ENCODE measurements at regions not wholly inside any gene's neighbourhood (a gene's known extent, or its start where the extent isn't known, plus 50 kb on each side); places are given as distances from the start of the nearest gene placed in this dataset.

GRCh38 chr21:32119811-32120210 is 159.0 kb downstream of the MIS18A start:
- no peak for TF ChIP-seq POLR2A (IDR thresholded peaks at IDR 0.05)
- TF ChIP-seq, protein P1, sequence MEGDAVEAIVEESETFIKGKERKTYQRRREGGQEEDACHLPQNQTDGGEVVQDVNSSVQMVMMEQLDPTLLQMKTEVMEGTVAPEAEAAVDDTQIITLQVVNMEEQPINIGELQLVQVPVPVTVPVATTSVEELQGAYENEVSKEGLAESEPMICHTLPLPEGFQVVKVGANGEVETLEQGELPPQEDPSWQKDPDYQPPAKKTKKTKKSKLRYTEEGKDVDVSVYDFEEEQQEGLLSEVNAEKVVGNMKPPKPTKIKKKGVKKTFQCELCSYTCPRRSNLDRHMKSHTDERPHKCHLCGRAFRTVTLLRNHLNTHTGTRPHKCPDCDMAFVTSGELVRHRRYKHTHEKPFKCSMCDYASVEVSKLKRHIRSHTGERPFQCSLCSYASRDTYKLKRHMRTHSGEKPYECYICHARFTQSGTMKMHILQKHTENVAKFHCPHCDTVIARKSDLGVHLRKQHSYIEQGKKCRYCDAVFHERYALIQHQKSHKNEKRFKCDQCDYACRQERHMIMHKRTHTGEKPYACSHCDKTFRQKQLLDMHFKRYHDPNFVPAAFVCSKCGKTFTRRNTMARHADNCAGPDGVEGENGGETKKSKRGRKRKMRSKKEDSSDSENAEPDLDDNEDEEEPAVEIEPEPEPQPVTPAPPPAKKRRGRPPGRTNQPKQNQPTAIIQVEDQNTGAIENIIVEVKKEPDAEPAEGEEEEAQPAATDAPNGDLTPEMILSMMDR (IDR thresholded peaks at IDR 0.05): no peak
